ENCODE measurements at regions not wholly inside any gene's neighbourhood (a gene's known extent, or its start where the extent isn't known, plus 50 kb on each side); places are given as distances from the start of the nearest gene placed in this dataset.
A peak's percentile ranks its signal among the peaks of the same experiment; 100 is the strongest.
"Not testable (repeated sequence)": the region's sequence is repeated elsewhere in the genome, so short reads cannot be mapped to it uniquely, and the experiment has no call there.

- no peak for DNase-seq (ENCODE audit: low read depth)
- H3K4me3 ChIP-seq (ENCODE audit: low read depth, low read length) = no peak overlapping the region
Measured at GRCh38 chr2:145399131-145399530, 879.2 kb upstream of the ZEB2 start.

GRCh38 chr2:145394181-145394580, 874.3 kb upstream of the ZEB2 start:
- no peak for DNase-seq (ENCODE audit: low read depth)
- H3K4me3 ChIP-seq (ENCODE audit: low read depth, low read length) = no peak overlapping the region

- H3K4me3 ChIP-seq (ENCODE audit: low read depth, low read length) = no peak overlapping the region
- DNase-seq (ENCODE audit: low read depth) = no peak
Measured at GRCh38 chr2:145386973-145387372, 867.1 kb upstream of the ZEB2 start.

- no peak overlapping the region for H3K4me3 ChIP-seq (ENCODE audit: low read depth, low read length)
- no peak for DNase-seq (ENCODE audit: low read depth)
Measured at GRCh38 chr2:145383961-145384360, 864.0 kb upstream of the ZEB2 start.

GRCh38 chr2:145380436-145381017, 860.6 kb upstream of the ZEB2 start:
- H3K4me3 ChIP-seq (ENCODE audit: low read depth, low read length) = no peak overlapping the region
- DNase-seq (ENCODE audit: low read depth) = peak; percentile 87

- DNase-seq (ENCODE audit: low read depth) = peak; percentile 7
- no peak overlapping the region for H3K4me3 ChIP-seq (ENCODE audit: low read depth, low read length)
Measured at GRCh38 chr2:145379934-145380333, 860.0 kb upstream of the ZEB2 start.

- DNase-seq (ENCODE audit: low read depth) = no peak
- no peak overlapping the region for H3K4me3 ChIP-seq (ENCODE audit: low read depth, low read length)
Measured at GRCh38 chr2:145374165-145374564, 854.2 kb upstream of the ZEB2 start.

- H3K4me3 ChIP-seq (ENCODE audit: low read depth, low read length); DNase-seq (ENCODE audit: low read depth): not testable (repeated sequence)
Measured at GRCh38 chr2:145367334-145367733, 847.4 kb upstream of the ZEB2 start.

- DNase-seq (ENCODE audit: low read depth) = no peak
- H3K4me3 ChIP-seq (ENCODE audit: low read depth, low read length) = no peak overlapping the region
Measured at GRCh38 chr2:145366341-145366740, 846.4 kb upstream of the ZEB2 start.

- no peak for DNase-seq (ENCODE audit: low read depth)
- no peak overlapping the region for H3K4me3 ChIP-seq (ENCODE audit: low read depth, low read length)
Measured at GRCh38 chr2:145360129-145360790, 840.3 kb upstream of the ZEB2 start.

GRCh38 chr2:145359561-145359960, 839.6 kb upstream of the ZEB2 start:
- no peak overlapping the region for H3K4me3 ChIP-seq (ENCODE audit: low read depth, low read length)
- no peak for DNase-seq (ENCODE audit: low read depth)

GRCh38 chr2:145356056-145356455, 836.1 kb upstream of the ZEB2 start:
- no peak for DNase-seq (ENCODE audit: low read depth)
- no peak overlapping the region for H3K4me3 ChIP-seq (ENCODE audit: low read depth, low read length)

GRCh38 chr2:145352484-145352883, 832.6 kb upstream of the ZEB2 start:
- DNase-seq (ENCODE audit: low read depth) = no peak

GRCh38 chr2:145351864-145352425, 832.0 kb upstream of the ZEB2 start:
- no peak overlapping the region for H3K4me3 ChIP-seq (ENCODE audit: low read depth, low read length)
- no peak for DNase-seq (ENCODE audit: low read depth)

More at GRCh38 chr2:145352484-145352883, 832.6 kb upstream of the ZEB2 start:
- H3K4me3 ChIP-seq (ENCODE audit: low read depth, low read length) = no peak overlapping the region

GRCh38 chr2:145350011-145350410, 830.1 kb upstream of the ZEB2 start:
- DNase-seq (ENCODE audit: low read depth) = peak; percentile 43
- no peak overlapping the region for H3K4me3 ChIP-seq (ENCODE audit: low read depth, low read length)

GRCh38 chr2:145344076-145344724, 824.3 kb upstream of the ZEB2 start:
- H3K4me3 ChIP-seq (ENCODE audit: low read depth, low read length) = no peak overlapping the region
- DNase-seq (ENCODE audit: low read depth) = no peak

- no peak for DNase-seq (ENCODE audit: low read depth)
- H3K4me3 ChIP-seq (ENCODE audit: low read depth, low read length) = no peak overlapping the region
Measured at GRCh38 chr2:145343287-145343686, 823.4 kb upstream of the ZEB2 start.

- H3K4me3 ChIP-seq (ENCODE audit: low read depth, low read length) = no peak overlapping the region
Measured at GRCh38 chr2:145341536-145341935, 821.6 kb upstream of the ZEB2 start.

GRCh38 chr2:145339646-145340045, 819.7 kb upstream of the ZEB2 start:
- no peak overlapping the region for H3K4me3 ChIP-seq (ENCODE audit: low read depth, low read length)
- no peak for DNase-seq (ENCODE audit: low read depth)

More at GRCh38 chr2:145341536-145341935, 821.6 kb upstream of the ZEB2 start:
- no peak for DNase-seq (ENCODE audit: low read depth)

- DNase-seq (ENCODE audit: low read depth) = no peak
- no peak overlapping the region for H3K4me3 ChIP-seq (ENCODE audit: low read depth, low read length)
Measured at GRCh38 chr2:145332210-145332898, 812.4 kb upstream of the ZEB2 start.

Measured in skeletal muscle cell (primary cell).